ENCODE measurements at regions not wholly inside any gene's neighbourhood (a gene's known extent, or its start where the extent isn't known, plus 50 kb on each side); places are given as distances from the start of the nearest gene placed in this dataset.

DNA sequence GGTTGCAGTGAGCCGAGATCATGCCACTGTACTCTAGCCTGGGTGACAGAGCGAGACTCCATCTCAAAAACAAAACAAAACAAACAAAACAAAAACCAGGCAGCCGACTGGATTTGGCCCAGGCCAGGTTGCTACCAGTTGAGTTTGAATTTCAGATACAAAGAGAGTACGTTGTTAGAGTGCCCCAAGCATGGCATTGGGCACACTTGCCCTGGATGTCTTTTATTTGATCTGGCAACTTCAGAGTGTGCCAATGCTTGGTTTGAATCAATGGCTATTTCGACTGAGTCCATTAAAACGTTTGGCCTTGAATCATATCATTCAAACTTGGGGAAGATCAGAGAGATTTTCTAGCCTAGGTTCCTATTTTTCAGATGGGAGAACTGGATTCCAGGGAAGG, 213.4 kb upstream of the SHH start:
- Histone ChIP-seq H3K4ac (ENCODE audit: low read depth in 1 of 2, low read length in 2 of 2) (no peak overlapping the region), H3K9ac (ENCODE audit: low read length) (no peak overlapping the region), H3K4me3 (ENCODE audit: insufficient read depth in 1 of 2, low read depth in 1 of 2, low read length in 2 of 2) (no peak overlapping the region), H3K9me3 (ENCODE audit: control insufficient read depth, low read length) (no peaks in the 10 kb centered on the region), H3K23ac (ENCODE audit: low read length in 2 of 2) (no peak overlapping the region), H3K79me1 (replicated peaks; ENCODE audit: low read length, poor library complexity, severe bottlenecking) (no peaks in the 10 kb centered on the region), H3K4me2 (ENCODE audit: low read length, poor library complexity, severe bottlenecking) (no peak overlapping the region), H3K36me3 (ENCODE audit: control insufficient read depth in 1 of 2, insufficient read depth in 2 of 2, low read depth in 1 of 2, low read length in 2 of 2) (no peaks in the 10 kb centered on the region), H3K14ac (ENCODE audit: low read length in 2 of 2) (no peak overlapping the region), H2AK5ac (ENCODE audit: low read length, severe bottlenecking) (no peak overlapping the region), H3K18ac (ENCODE audit: low read depth in 1 of 2, low read length in 2 of 2) (no peak overlapping the region), H4K91ac (ENCODE audit: low read length) (no peak overlapping the region), H2BK5ac (ENCODE audit: low read depth, low read length, poor library complexity, severe bottlenecking) (no peak overlapping the region), H2BK12ac (ENCODE audit: low read length in 2 of 2) (no peak overlapping the region), H4K8ac (ENCODE audit: low read length) (no peak overlapping the region), H2BK120ac (ENCODE audit: low read depth, low read length) (no peak overlapping the region), H3K27ac (ENCODE audit: low read length, poor library complexity, severe bottlenecking) (no peak overlapping the region), H2AFZ (ENCODE audit: low read depth, low read length) (no peak overlapping the region), H2BK15ac (ENCODE audit: low read depth, poor library complexity, severe bottlenecking) (no peak overlapping the region), H3K27me3 (ENCODE audit: control insufficient read depth in 1 of 2, insufficient read depth in 1 of 2, low read length in 2 of 2) (peaks cover 0 to 4% of the 10 kb centered on the region in 2 experiments), H3K4me1 (ENCODE audit: control insufficient read depth, insufficient read depth, low read depth, low read length) (no peaks in the 10 kb centered on the region)
- 67% methylated on average over 5 of the region's 6 CpGs for WGBS
- DNase-seq, result no peak

DNA sequence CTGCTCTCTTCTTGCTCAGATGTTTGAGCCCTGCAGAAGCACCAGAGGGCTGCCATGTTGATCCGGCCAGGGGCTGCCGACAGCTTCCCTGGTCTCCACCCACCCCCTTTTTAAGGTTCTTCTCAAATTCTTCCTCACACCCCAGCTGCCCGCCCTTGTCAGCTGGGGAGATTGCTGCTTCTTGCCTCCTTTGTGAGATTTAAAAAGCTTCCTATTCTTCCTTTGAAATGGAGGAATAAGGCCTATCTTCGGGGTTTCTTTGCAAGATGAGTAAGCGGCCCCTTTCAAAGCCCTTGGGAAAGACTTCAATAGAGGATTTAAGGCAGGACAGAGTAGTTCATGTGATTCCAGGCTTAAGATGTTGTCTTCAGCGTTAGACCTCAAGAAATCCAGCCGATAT, 211.9 kb upstream of the SHH start:
- H3K14ac ChIP-seq (ENCODE audit: low read length in 2 of 2), result no peak overlapping the region
- WGBS, result 75% methylated on average over 7 of the region's 7 CpGs

DNA sequence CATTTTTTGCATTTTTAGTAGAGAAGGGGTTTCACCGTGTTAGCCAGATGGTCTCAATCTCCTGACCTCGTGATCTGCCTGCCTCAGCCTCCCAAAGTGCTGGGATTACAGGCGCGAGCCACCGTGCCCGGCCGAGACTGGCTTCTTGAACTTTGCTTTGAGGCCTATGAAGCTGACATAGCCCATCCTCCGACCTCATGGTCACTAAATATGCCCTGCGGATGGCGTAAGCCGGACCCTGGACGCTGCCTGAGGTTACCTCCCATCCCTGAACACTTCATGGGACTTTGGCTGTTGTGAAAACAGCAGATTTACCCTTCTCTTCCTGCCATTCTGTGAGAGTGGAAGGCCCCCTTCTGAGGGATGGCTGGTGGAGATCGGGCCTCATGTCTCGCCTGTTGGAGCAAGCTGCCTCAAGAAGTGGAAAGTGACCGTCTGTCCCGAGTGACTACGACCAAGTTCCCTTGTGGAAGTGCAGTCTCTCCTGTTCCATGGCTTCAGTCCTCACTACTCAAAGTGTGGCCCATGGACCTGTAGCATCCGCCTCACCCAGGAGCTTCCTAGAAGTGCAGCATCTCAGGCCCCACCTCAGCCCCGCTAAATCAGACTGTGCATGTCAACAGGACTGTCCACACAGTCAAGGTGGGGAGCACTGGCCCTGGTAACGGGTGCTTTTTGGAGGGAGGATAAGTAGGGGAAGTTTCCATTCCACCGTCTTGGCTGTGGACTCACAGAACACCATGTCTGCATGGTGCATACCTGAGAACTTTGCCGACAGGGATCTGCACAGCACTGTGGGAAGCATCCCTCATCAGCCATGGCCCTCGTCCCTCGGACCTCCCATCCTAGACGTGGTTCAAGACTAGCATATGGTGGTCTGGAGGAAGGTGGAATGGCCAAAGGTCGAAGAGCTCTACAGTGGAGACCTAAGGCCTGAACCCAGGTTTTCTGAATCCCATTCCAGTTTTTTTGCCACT, 210.5 kb upstream of the SHH start:
- Histone ChIP-seq H3K4me2 (ENCODE audit: low read length, poor library complexity, severe bottlenecking) (no peak overlapping the region), H3K14ac (ENCODE audit: low read length in 2 of 2) (no peak overlapping the region), H3K79me1 (replicated peaks; ENCODE audit: low read length, poor library complexity, severe bottlenecking) (no peaks in the 10 kb centered on the region), H3K36me3 (ENCODE audit: control insufficient read depth in 1 of 2, insufficient read depth in 2 of 2, low read depth in 1 of 2, low read length in 2 of 2) (no peaks in the 10 kb centered on the region), H2BK15ac (ENCODE audit: low read depth, poor library complexity, severe bottlenecking) (no peak overlapping the region), H3K9ac (ENCODE audit: low read length) (no peak overlapping the region), H2BK5ac (ENCODE audit: low read depth, low read length, poor library complexity, severe bottlenecking) (no peak overlapping the region), H2BK12ac (ENCODE audit: low read length in 2 of 2) (no peak overlapping the region), H3K23ac (ENCODE audit: low read length in 2 of 2) (no peak overlapping the region), H3K27ac (ENCODE audit: low read length, poor library complexity, severe bottlenecking) (no peak overlapping the region), H4K91ac (ENCODE audit: low read length) (no peak overlapping the region), H3K18ac (ENCODE audit: low read depth in 1 of 2, low read length in 2 of 2) (no peak overlapping the region), H3K4me1 (ENCODE audit: control insufficient read depth, insufficient read depth, low read depth, low read length) (no peaks in the 10 kb centered on the region), H2BK120ac (ENCODE audit: low read depth, low read length) (no peak overlapping the region), H3K27me3 (ENCODE audit: control insufficient read depth in 1 of 2, insufficient read depth in 1 of 2, low read length in 2 of 2) (peaks cover 0 to 4% of the 10 kb centered on the region in 2 experiments), H3K9me3 (ENCODE audit: control insufficient read depth, low read length) (peaks cover 6% of the 10 kb centered on the region), H2AFZ (ENCODE audit: low read depth, low read length) (no peak overlapping the region), H3K4me3 (ENCODE audit: insufficient read depth in 1 of 2, low read depth in 1 of 2, low read length in 2 of 2) (no peak overlapping the region), H4K8ac (ENCODE audit: low read length) (no peak overlapping the region), H2AK5ac (ENCODE audit: low read length, severe bottlenecking) (no peak overlapping the region), H3K4ac (ENCODE audit: low read depth in 1 of 2, low read length in 2 of 2) (no peak overlapping the region)
- DNase-seq, result no peak
- 77% methylated on average over 26 of the region's 26 CpGs for WGBS

More for the DNA sequence above, 211.9 kb upstream of the SHH start:
- Histone ChIP-seq H2AFZ (ENCODE audit: low read depth, low read length) (no peak overlapping the region), H3K27me3 (ENCODE audit: control insufficient read depth in 1 of 2, insufficient read depth in 1 of 2, low read length in 2 of 2) (peaks cover 0 to 4% of the 10 kb centered on the region in 2 experiments), H3K9ac (ENCODE audit: low read length) (no peak overlapping the region), H2BK5ac (ENCODE audit: low read depth, low read length, poor library complexity, severe bottlenecking) (no peak overlapping the region), H3K4me3 (ENCODE audit: insufficient read depth in 1 of 2, low read depth in 1 of 2, low read length in 2 of 2) (no peak overlapping the region), H2BK15ac (ENCODE audit: low read depth, poor library complexity, severe bottlenecking) (no peak overlapping the region), H3K79me1 (replicated peaks; ENCODE audit: low read length, poor library complexity, severe bottlenecking) (no peaks in the 10 kb centered on the region), H4K91ac (ENCODE audit: low read length) (no peak overlapping the region), H3K23ac (ENCODE audit: low read length in 2 of 2) (no peak overlapping the region), H3K4me2 (ENCODE audit: low read length, poor library complexity, severe bottlenecking) (no peak overlapping the region), H3K4ac (ENCODE audit: low read depth in 1 of 2, low read length in 2 of 2) (no peak overlapping the region), H2AK5ac (ENCODE audit: low read length, severe bottlenecking) (no peak overlapping the region), H3K36me3 (ENCODE audit: control insufficient read depth in 1 of 2, insufficient read depth in 2 of 2, low read depth in 1 of 2, low read length in 2 of 2) (no peaks in the 10 kb centered on the region), H3K9me3 (ENCODE audit: control insufficient read depth, low read length) (peaks cover 3% of the 10 kb centered on the region), H3K18ac (ENCODE audit: low read depth in 1 of 2, low read length in 2 of 2) (no peak overlapping the region), H3K27ac (ENCODE audit: low read length, poor library complexity, severe bottlenecking) (no peak overlapping the region), H3K4me1 (ENCODE audit: control insufficient read depth, insufficient read depth, low read depth, low read length) (no peaks in the 10 kb centered on the region), H2BK120ac (ENCODE audit: low read depth, low read length) (no peak overlapping the region), H4K8ac (ENCODE audit: low read length) (no peak overlapping the region), H2BK12ac (ENCODE audit: low read length in 2 of 2) (no peak overlapping the region)
- DNase-seq, result no peak

DNA sequence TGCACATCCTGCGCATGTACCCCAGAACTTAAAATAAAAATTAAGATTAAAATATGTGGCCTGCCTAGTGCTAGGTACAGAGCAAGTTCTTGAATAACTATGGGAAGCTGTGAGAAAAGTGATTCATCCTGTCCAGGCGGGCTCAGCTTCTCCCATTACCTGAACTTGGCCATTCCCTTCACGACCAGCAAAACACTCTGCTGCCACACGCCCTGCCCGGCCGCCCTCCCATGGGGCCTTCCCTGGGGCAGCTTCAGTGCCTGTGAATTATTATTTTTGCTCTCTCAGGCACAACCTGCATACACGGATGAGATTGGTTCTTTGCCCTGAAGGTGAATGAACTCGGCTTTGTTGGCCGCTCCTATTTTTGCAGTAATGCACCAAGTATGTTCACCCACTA, 209.2 kb upstream of the SHH start:
- Histone ChIP-seq H3K4ac (ENCODE audit: low read depth in 1 of 2, low read length in 2 of 2) (no peak overlapping the region), H3K79me1 (replicated peaks; ENCODE audit: low read length, poor library complexity, severe bottlenecking) (no peaks in the 10 kb centered on the region), H2BK120ac (ENCODE audit: low read depth, low read length) (no peak overlapping the region), H3K18ac (ENCODE audit: low read depth in 1 of 2, low read length in 2 of 2) (no peak overlapping the region), H3K4me3 (ENCODE audit: insufficient read depth in 1 of 2, low read depth in 1 of 2, low read length in 2 of 2) (no peak overlapping the region), H3K4me2 (ENCODE audit: low read length, poor library complexity, severe bottlenecking) (no peak overlapping the region), H3K36me3 (ENCODE audit: control insufficient read depth in 1 of 2, insufficient read depth in 2 of 2, low read depth in 1 of 2, low read length in 2 of 2) (no peaks in the 10 kb centered on the region), H2BK12ac (ENCODE audit: low read length in 2 of 2) (no peak overlapping the region), H3K9ac (ENCODE audit: low read length) (no peak overlapping the region), H3K9me3 (ENCODE audit: control insufficient read depth, low read length) (peaks cover 6% of the 10 kb centered on the region), H2BK5ac (ENCODE audit: low read depth, low read length, poor library complexity, severe bottlenecking) (no peak overlapping the region), H2AFZ (ENCODE audit: low read depth, low read length) (no peak overlapping the region), H3K14ac (ENCODE audit: low read length in 2 of 2) (no peak overlapping the region), H3K4me1 (ENCODE audit: control insufficient read depth, insufficient read depth, low read depth, low read length) (no peaks in the 10 kb centered on the region), H3K23ac (ENCODE audit: low read length in 2 of 2) (no peak overlapping the region), H3K27ac (ENCODE audit: low read length, poor library complexity, severe bottlenecking) (no peak overlapping the region), H2AK5ac (ENCODE audit: low read length, severe bottlenecking) (no peak overlapping the region), H4K8ac (ENCODE audit: low read length) (no peak overlapping the region), H2BK15ac (ENCODE audit: low read depth, poor library complexity, severe bottlenecking) (no peak overlapping the region), H3K27me3 (ENCODE audit: control insufficient read depth in 1 of 2, insufficient read depth in 1 of 2, low read length in 2 of 2) (peaks cover 0 to 8% of the 10 kb centered on the region in 2 experiments), H4K91ac (ENCODE audit: low read length) (no peak overlapping the region)
- 90% methylated on average over 8 of the region's 9 CpGs for WGBS
- DNase-seq, result no peak

Data from mesenchymal stem cell (in vitro differentiated cells and primary cell).